ENCODE measurements at regions not wholly inside any gene's neighbourhood (a gene's known extent, or its start where the extent isn't known, plus 50 kb on each side); places are given as distances from the start of the nearest gene placed in this dataset.

GRCh38 chr10:71042699-71043098, 154.3 kb upstream of the PCBD1 start:
- H3K9me3 ChIP-seq (ENCODE audit: low read depth): no peaks in the 10 kb centered on the region
- H3K27me3 ChIP-seq: no peaks in the 10 kb centered on the region
- no peaks in the 10 kb centered on the region for H4K20me1 ChIP-seq (ENCODE audit: low read depth)
- no peak overlapping the region for H2AFZ ChIP-seq (replicated peaks)
- no peaks in the 10 kb centered on the region for H3F3A ChIP-seq (ENCODE audit: low read depth)
- H3K36me3 Mint-ChIP-seq: no peaks in the 10 kb centered on the region
- peaks cover 8% of the 10 kb centered on the region for H3K27me3 Mint-ChIP-seq (ENCODE audit: insufficient read depth, low read depth)
- H3K4me3 Mint-ChIP-seq: peak overlapping the region; percentile 55
- no peak overlapping the region for H3K4me3 ChIP-seq
- no peak overlapping the region for H3K27ac ChIP-seq
- no peaks in the 10 kb centered on the region for H3K79me2 ChIP-seq (ENCODE audit: low read depth)
- H3K27ac Mint-ChIP-seq: peak overlapping the region; percentile 54
- DNase-seq (ENCODE audit: low spot score): no peak
- H3K4me1 Mint-ChIP-seq: peaks cover 49% of the 10 kb centered on the region
- no peak overlapping the region for H3K4me2 ChIP-seq
- no peak overlapping the region for H3K9ac ChIP-seq
- no peaks in the 10 kb centered on the region for H3K36me3 ChIP-seq
- TF ChIP-seq EZH2phosphoT487 (IDR thresholded peaks at IDR 0.05) (no peak), CTCF (IDR thresholded peaks at IDR 0.05) (no peak), EZH2 (IDR thresholded peaks at IDR 0.05) (no peak)
- H3K4me1 ChIP-seq: peaks cover 4% of the 10 kb centered on the region
- H3K9me3 Mint-ChIP-seq: no peaks in the 10 kb centered on the region

DNA sequence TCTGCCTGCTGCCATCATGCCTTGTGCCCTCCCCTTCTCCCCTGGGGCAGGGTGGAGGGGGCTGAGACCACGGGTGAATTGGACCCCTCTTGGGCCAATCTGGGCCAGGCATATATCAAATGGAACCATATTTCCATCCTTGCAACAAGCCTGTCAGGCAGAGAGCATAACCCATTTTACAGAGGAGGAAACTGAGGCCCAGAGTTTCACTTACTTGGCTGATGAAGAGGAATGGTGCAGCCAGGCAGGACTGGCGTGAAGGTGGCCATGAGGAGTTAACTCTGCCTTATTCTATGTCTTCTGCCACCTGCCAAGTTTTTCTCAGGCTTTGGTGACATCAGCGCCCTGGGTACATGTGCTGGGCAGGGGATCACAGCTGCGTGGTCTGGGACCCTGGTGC, 155.5 kb upstream of the PCBD1 start:
- H3K36me3 Mint-ChIP-seq: no peaks in the 10 kb centered on the region
- H3K27me3 Mint-ChIP-seq (ENCODE audit: insufficient read depth, low read depth): peaks cover 14% of the 10 kb centered on the region

DNA sequence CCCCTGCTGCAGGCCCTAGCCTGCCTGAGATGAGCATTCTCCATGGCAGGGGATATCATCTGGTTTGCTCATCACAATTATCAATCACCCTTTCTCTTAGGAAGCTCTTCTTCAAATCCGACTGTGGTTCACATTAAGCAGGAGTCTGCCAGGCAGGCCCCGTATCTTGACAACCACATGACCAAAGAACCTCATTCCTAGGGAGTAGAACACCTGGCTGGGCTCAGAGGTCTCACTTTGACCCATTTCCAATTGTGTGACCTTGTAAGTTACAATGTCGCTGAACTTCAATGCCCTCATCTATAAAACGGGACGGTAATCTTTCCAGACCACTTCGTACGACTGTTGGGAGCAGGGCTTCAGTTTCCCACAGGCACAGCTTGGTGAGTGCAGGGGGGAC, 156.4 kb upstream of the PCBD1 start:
- DNase-seq (ENCODE audit: low spot score): no peak
- H3K9ac ChIP-seq: no peak overlapping the region
- peaks cover 4% of the 10 kb centered on the region for H3K4me1 ChIP-seq
- Mint-ChIP-seq H3K9me3 (no peaks in the 10 kb centered on the region), H3K36me3 (no peaks in the 10 kb centered on the region), H3K4me3 (no peak overlapping the region), H3K27me3 (ENCODE audit: insufficient read depth, low read depth) (peaks cover 14% of the 10 kb centered on the region), H3K4me1 (peaks cover 58% of the 10 kb centered on the region), H3K27ac (peak overlapping the region; percentile 58)
- no peaks in the 10 kb centered on the region for H4K20me1 ChIP-seq (ENCODE audit: low read depth)
- no peaks in the 10 kb centered on the region for H3F3A ChIP-seq (ENCODE audit: low read depth)
- H3K79me2 ChIP-seq (ENCODE audit: low read depth): no peaks in the 10 kb centered on the region
- H3K36me3 ChIP-seq: no peaks in the 10 kb centered on the region
- H2AFZ ChIP-seq (replicated peaks): no peak overlapping the region
- H3K27me3 ChIP-seq: no peaks in the 10 kb centered on the region
- no peak overlapping the region for H3K27ac ChIP-seq
- no peak overlapping the region for H3K4me2 ChIP-seq
- no peaks in the 10 kb centered on the region for H3K9me3 ChIP-seq (ENCODE audit: low read depth)
- H3K4me3 ChIP-seq: no peak overlapping the region
- TF ChIP-seq EZH2 (IDR thresholded peaks at IDR 0.05) (no peak), EZH2phosphoT487 (IDR thresholded peaks at IDR 0.05) (no peak), CTCF (IDR thresholded peaks at IDR 0.05) (no peak)

More for the DNA sequence above, 155.5 kb upstream of the PCBD1 start:
- no peak for TF ChIP-seq EZH2 (IDR thresholded peaks at IDR 0.05)
- TF ChIP-seq EZH2phosphoT487 (IDR thresholded peaks at IDR 0.05): no peak
- TF ChIP-seq CTCF (IDR thresholded peaks at IDR 0.05): no peak
- Mint-ChIP-seq H3K4me3 (no peak overlapping the region), H3K27ac (no peak overlapping the region), H3K4me1 (peaks cover 51% of the 10 kb centered on the region), H3K9me3 (no peaks in the 10 kb centered on the region)
- Histone ChIP-seq H3K4me3 (no peak overlapping the region), H3K27ac (no peak overlapping the region), H3K4me1 (peaks cover 4% of the 10 kb centered on the region), H2AFZ (replicated peaks) (no peak overlapping the region), H4K20me1 (ENCODE audit: low read depth) (no peaks in the 10 kb centered on the region), H3F3A (ENCODE audit: low read depth) (no peaks in the 10 kb centered on the region), H3K9me3 (ENCODE audit: low read depth) (no peaks in the 10 kb centered on the region), H3K36me3 (no peaks in the 10 kb centered on the region), H3K4me2 (no peak overlapping the region), H3K9ac (no peak overlapping the region), H3K79me2 (ENCODE audit: low read depth) (no peaks in the 10 kb centered on the region), H3K27me3 (no peaks in the 10 kb centered on the region)
- no peak for DNase-seq (ENCODE audit: low spot score)

All from neural progenitor cell (in vitro differentiated cells).